ENCODE measurements at regions not wholly inside any gene's neighbourhood (a gene's known extent, or its start where the extent isn't known, plus 50 kb on each side); places are given as distances from the start of the nearest gene placed in this dataset.

- H3K27me3 ChIP-seq (ENCODE audit: insufficient read depth, low read length), result no peaks in the 10 kb centered on the region
- BruUV-seq (replicated peaks), result no TSS peak
- H3K79me2 ChIP-seq (ENCODE audit: insufficient read depth, low read length), result no peaks in the 10 kb centered on the region
- peaks cover 4 to 9% of the 10 kb centered on the region in 2 experiments; a peak in 3 of 4 replicates for H3K4me1 ChIP-seq (ENCODE audit: control insufficient read depth in 1 of 2, insufficient read depth in 2 of 2, low read length in 2 of 2)
- intact Hi-C loops (cut with micrococcal nuclease), result no loop called here
- H3K9me2 ChIP-seq (ENCODE audit: insufficient read depth), result no peaks in the 10 kb centered on the region
- no peaks in the 10 kb centered on the region for H4K20me1 ChIP-seq (ENCODE audit: insufficient read depth)
- ATAC-seq, result no peak
- no peaks in the 10 kb centered on the region for H3K36me3 ChIP-seq (ENCODE audit: control insufficient read depth in 1 of 2, insufficient read depth in 2 of 2, low read length in 2 of 2)
- H2AFZ ChIP-seq (ENCODE audit: low read depth, low read length, poor library complexity, severe bottlenecking), result no peak overlapping the region
- RAD21 ChIA-PET (ENCODE audit: low non-redundant PET in 1 of 2, low total read pairs in 2 of 2, uncharacterized antibody in 2 of 2, unreplicated experiment in 2 of 2), result no interaction called here
- no peak overlapping the region for H3K4me2 ChIP-seq (ENCODE audit: low read length)
- TF ChIP-seq ZBTB33 (IDR thresholded peaks at IDR 0.05; ENCODE audit: extremely low read depth, insufficient replicate concordance, low read length) (no peak), EGR1 (IDR thresholded peaks at IDR 0.05; ENCODE audit: low read depth) (no peak), JUND (IDR thresholded peaks at IDR 0.05) (no peak), ZNF274 (IDR thresholded peaks at IDR 0.05; ENCODE audit: low read depth, low read length) (no peak), RAD21 (IDR thresholded peaks at IDR 0.05; ENCODE audit: low read depth) (no peak), YY1 (IDR thresholded peaks at IDR 0.05; ENCODE audit: extremely low read depth, insufficient replicate concordance, low read depth, low read length) (no peak), POLR2AphosphoS5 (IDR thresholded peaks at IDR 0.05; ENCODE audit: low read depth, low read length) (no peak)
- CTCF ChIA-PET, result interaction anchor here (0.9 kb wide), 1 partner anchor 89 kb away, joined by 3 read pairs; no protein-coding TSS in a partner anchor
- H3K27ac ChIP-seq (ENCODE audit: low read depth, low read length), result no peak overlapping the region
- no peak for DNase-seq (ENCODE audit: low read depth, low spot score)
- no peak overlapping the region for H3K9ac ChIP-seq (ENCODE audit: low read length)
- H3K9me3 ChIP-seq (ENCODE audit: control insufficient read depth in 1 of 2, insufficient read depth in 1 of 2, low read depth in 1 of 2, low read length in 2 of 2), result no peaks in the 10 kb centered on the region
- POLR2A ChIA-PET, result no interaction called here
- no peak overlapping the region for H3K4me3 ChIP-seq (replicated peaks in 1 of 2; ENCODE audit: low read depth in 1 of 2, low read length in 2 of 2)
Measured at GRCh38 chr11:27207025-27207650, 155.9 kb downstream of the CCDC34 start.

All from HCT116 (cell line).